Activated CD8-positive, alpha-beta T cell treated with anti-CD3 and anti-CD28 coated beads for 36 hours (primary cell): ENCODE measurements at regions not wholly inside any gene's neighbourhood (a gene's known extent, or its start where the extent isn't known, plus 50 kb on each side); places are given as distances from the start of the nearest gene placed in this dataset.

Source experiments
- ATAC-seq: fragments of 200-7000 bp; cut with Tn5 transposase; one replicate; pipeline ENCODE4 v1.10.0; 2021; ENCODE audit warnings: mild to moderate bottlenecking, moderate library complexity
- CTCF ChIA-PET: fragments of 350-600 bp; sonication (Branson Sonifier 250); formaldehyde crosslinking; loops from one replicate; lab custom pipeline; 2021; ENCODE audit warnings: antibody characterized with exemption; lab: Charles Lee
- POLR2A ChIA-PET: fragments of 350-600 bp; sonication (Branson Sonifier 250); formaldehyde crosslinking; loops from one replicate; lab custom pipeline; 2021; ENCODE audit warnings: antibody characterized with exemption; lab: Charles Lee
- DNase-seq: peaks from one replicate; pipeline ENCODE4 v3.0.0-alpha.2; 2020
- H3K27ac Mint-ChIP-seq: one replicate; pipeline ENCODE4 v1.8.0; 2021; ENCODE audit warnings: mild to moderate bottlenecking, mixed read lengths
- H3K27me3 Mint-ChIP-seq: one replicate; pipeline ENCODE4 v1.8.0; 2021; ENCODE audit warnings: mixed read lengths
- H3K36me3 Mint-ChIP-seq: one replicate; pipeline ENCODE4 v1.8.0; 2021; ENCODE audit warnings: low read depth, mixed read lengths
- H3K4me1 Mint-ChIP-seq: one replicate; pipeline ENCODE4 v1.8.0; 2021; ENCODE audit warnings: low read depth, mixed read lengths
- H3K4me3 Mint-ChIP-seq: one replicate; pipeline ENCODE4 v1.8.0; 2021; ENCODE audit warnings: mild to moderate bottlenecking, moderate library complexity, mixed read lengths
- H3K9me3 Mint-ChIP-seq: one replicate; pipeline ENCODE4 v1.8.0; 2021; ENCODE audit warnings: mixed read lengths
- CTCF ChIP-seq: fragments of 200-600 bp; IDR thresholded peaks from one replicate; pipeline ENCODE4 v1.8.0; 2022; ENCODE audit warnings: antibody characterized with exemption, mild to moderate bottlenecking
- intact Hi-C: fragments of 100-400 bp; cut with micrococcal nuclease; formaldehyde crosslinking; loops from one replicate; pipeline ENCODE4 v1.10.0; 2022

GRCh38 chrX:69431420-69431819, 72.7 kb upstream of the NALF2 start:
- Mint-ChIP-seq H3K27ac (no peak overlapping the region), H3K4me1 (no peaks in the 10 kb centered on the region), H3K4me3 (no peak overlapping the region), H3K36me3 (no peaks in the 10 kb centered on the region), H3K9me3 (no peaks in the 10 kb centered on the region), H3K27me3 (peaks cover 10% of the 10 kb centered on the region)
- DNase-seq (no peak), ATAC-seq (no peak)
- no peak for TF ChIP-seq CTCF
- intact Hi-C loops, result no loop called here
- CTCF ChIA-PET, result no interaction called here
- POLR2A ChIA-PET, result no interaction called here

- DNase-seq, result no peak
- H3K27ac Mint-ChIP-seq, result no peak overlapping the region
- intact Hi-C loops, result no loop called here
Measured at GRCh38 chrX:69430785-69431184, 73.3 kb upstream of the NALF2 start.

DNA sequence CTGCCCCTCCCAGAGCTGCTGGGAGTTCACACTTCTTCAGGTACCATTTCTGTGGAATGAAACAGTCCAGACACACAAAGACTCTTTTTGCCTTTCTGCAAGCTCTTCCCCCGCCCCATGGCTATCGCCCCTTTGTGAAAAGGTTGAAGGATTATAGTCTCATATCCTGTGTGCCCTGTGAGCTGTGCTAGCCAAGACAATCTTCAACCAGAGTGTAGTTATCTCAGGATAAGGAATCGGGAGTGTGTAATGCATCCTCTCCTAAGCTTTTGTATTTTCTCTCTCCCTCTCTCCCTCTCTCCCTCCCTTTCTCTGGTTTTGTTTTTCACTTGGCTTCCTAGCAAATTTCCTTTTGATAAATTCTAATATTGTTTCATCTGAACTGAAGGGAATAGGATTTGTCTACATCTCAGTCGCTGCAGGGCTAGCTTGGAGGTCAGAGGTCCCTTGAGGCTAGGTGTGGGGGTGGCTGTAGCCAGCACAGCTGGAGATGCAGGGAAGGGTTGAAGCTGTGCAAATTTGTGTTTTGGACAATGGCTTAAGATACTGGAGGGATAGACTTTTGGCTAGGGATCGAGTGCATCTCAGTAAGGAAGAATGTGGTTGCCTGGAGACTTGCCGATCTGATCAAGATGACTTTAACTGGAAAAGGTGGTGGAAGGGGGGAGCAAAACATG, 74.6 kb upstream of the NALF2 start:
- Mint-ChIP-seq H3K27me3 (peaks cover 10% of the 10 kb centered on the region), H3K4me1 (no peaks in the 10 kb centered on the region), H3K36me3 (no peaks in the 10 kb centered on the region), H3K9me3 (no peaks in the 10 kb centered on the region), H3K4me3 (no peak overlapping the region), H3K27ac (no peak overlapping the region)
- no peak for ATAC-seq
- CTCF ChIA-PET, result no interaction called here
- no peak for TF ChIP-seq CTCF
- DNase-seq, result no peak
- POLR2A ChIA-PET, result interaction anchor here (1.1 kb wide), 1 partner anchor 108 kb away, joined by 3 read pairs; no protein-coding TSS in a partner anchor
- intact Hi-C loops, result no loop called here

More at GRCh38 chrX:69430785-69431184, 73.3 kb upstream of the NALF2 start:
- Mint-ChIP-seq H3K4me3 (no peak overlapping the region), H3K27me3 (peaks cover 10% of the 10 kb centered on the region), H3K9me3 (no peaks in the 10 kb centered on the region), H3K4me1 (no peaks in the 10 kb centered on the region), H3K36me3 (no peaks in the 10 kb centered on the region)
- TF ChIP-seq CTCF, result no peak
- POLR2A ChIA-PET, result no interaction called here
- ATAC-seq, result no peak
- CTCF ChIA-PET, result no interaction called here

GRCh38 chrX:69428216-69428615, 75.9 kb upstream of the NALF2 start:
- Mint-ChIP-seq H3K4me1 (no peaks in the 10 kb centered on the region), H3K4me3 (no peak overlapping the region), H3K27me3 (peaks cover 10% of the 10 kb centered on the region), H3K27ac (no peak overlapping the region), H3K9me3 (no peaks in the 10 kb centered on the region), H3K36me3 (no peaks in the 10 kb centered on the region)
- ATAC-seq (no peak), DNase-seq (no peak)
- TF ChIP-seq CTCF, result no peak
- POLR2A ChIA-PET, result no interaction called here
- intact Hi-C loops, result no loop called here
- CTCF ChIA-PET, result no interaction called here

DNA sequence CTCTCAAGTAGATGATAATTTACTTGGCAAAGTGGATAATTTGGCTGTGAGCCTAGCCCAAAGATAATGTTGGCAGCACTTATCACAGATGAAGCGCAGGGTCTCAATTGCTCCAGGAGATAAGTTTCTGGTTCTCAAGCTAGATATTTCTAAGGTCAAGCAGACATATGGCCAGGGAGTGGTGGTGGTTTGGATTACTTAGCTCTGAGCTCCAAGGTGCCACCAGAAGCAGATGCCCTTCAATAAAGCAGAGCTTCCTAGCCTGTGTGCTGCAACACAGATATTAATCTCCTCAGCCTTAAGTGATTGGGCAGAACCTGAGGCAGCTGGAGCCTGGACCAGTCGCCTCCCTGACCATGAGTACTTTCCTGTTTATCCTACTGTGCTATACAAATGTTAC, 79.2 kb upstream of the NALF2 start:
- Mint-ChIP-seq H3K9me3 (no peaks in the 10 kb centered on the region), H3K27ac (no peak overlapping the region), H3K4me1 (no peaks in the 10 kb centered on the region), H3K27me3 (peaks cover 10% of the 10 kb centered on the region), H3K4me3 (no peak overlapping the region), H3K36me3 (no peaks in the 10 kb centered on the region)
- CTCF ChIA-PET, result interaction anchor here (1.2 kb wide), 1 partner anchor 83 kb away, joined by 3 read pairs; no protein-coding TSS in a partner anchor
- TF ChIP-seq CTCF, result no peak
- ATAC-seq (no peak), DNase-seq (no peak)
- POLR2A ChIA-PET, result no interaction called here
- intact Hi-C loops, result no loop called here
